ENCODE measurements at regions not wholly inside any gene's neighbourhood (a gene's known extent, or its start where the extent isn't known, plus 50 kb on each side); places are given as distances from the start of the nearest gene placed in this dataset.
A peak's percentile ranks its signal among the peaks of the same experiment; 100 is the strongest.

DNA sequence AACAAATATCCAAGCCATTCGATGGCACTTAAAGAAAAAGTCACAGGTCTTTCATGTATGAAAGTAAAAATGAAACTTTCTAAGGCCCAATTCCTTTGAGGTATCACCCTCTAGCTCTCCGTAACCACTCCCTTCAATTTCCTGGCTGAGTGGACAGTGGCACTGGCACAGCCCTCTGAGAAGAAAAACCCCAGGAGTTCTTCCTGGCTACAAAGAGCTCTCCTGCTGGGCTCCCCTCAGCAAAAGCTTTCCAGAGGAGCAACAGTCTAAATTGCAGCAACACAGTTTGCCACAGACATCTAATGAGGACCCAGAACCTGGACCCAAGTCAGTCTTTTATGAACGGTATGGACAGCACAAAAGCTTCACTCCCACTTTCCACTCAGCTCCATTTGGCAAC is 71.8 kb downstream of the FUNDC1 start:
- DNase-seq (ENCODE audit: low read depth in 3 of 3, low spot score in 2 of 3), result no peak

GRCh38 chrX:44462850-44463249 is 79.8 kb downstream of the FUNDC1 start:
- DNase-seq (ENCODE audit: low read depth in 3 of 3, low spot score in 2 of 3), result no peak

DNA sequence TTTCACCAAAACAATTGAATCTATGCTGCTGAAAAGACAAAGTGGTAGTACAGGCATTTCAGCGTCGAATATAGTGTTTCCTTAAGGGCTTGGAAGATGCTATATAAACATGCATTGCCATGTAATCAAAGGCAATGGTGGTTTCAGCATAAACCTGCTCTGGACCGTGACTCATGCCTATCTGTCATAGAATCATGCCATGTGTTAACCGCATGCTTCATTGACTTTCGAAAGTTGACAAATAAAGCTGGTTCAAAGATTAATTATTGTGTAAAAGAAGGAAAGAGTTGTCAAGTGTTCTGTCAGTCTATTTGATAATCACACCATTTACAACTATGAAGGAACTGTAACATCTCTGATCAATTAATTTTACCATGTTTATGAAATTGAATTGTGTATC is 83.2 kb downstream of the FUNDC1 start:
- no peak for DNase-seq (ENCODE audit: low read depth in 3 of 3, low spot score in 2 of 3)

- DNase-seq (ENCODE audit: low read depth in 3 of 3, low spot score in 2 of 3), result no peak
These were observed 86.0 kb downstream of the FUNDC1 start for GRCh38 chrX:44456685-44457084.

- DNase-seq (ENCODE audit: low read depth in 3 of 3, low spot score in 2 of 3), result no peak
These were observed 91.6 kb downstream of the FUNDC1 start for GRCh38 chrX:44451056-44451455.

GRCh38 chrX:44447214-44447613 is 95.4 kb downstream of the FUNDC1 start:
- DNase-seq (ENCODE audit: low read depth in 3 of 3, low spot score in 2 of 3), result no peak

GRCh38 chrX:44440006-44440405 is 96.5 kb upstream of the EFHC2 start:
- DNase-seq (ENCODE audit: low read depth in 3 of 3, low spot score in 2 of 3), result no peak

DNA sequence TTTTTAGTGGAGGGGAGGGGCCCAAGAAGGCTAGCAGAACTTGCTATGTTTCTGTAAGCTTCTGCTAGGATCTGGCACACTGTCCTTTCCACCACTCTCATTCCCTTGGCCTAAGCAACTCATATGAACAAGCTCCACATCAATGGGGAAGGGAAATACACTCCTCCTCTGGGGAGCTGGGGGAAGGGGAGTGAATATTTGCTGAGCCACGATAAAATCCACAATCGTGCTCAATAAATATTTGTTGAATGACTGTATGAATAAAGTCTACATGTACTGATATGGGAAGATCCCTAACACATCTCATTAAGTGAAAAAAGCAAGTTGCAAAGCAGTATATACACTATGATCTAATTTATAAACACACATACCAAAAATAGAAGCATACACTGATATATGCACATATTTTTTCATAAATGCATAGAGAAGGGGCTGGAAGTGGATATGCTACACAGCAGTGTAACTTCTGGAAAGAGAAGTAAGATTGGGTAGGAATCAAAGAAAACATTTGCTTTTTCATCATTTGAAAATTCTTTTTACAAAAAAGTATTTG is 95.8 kb upstream of the EFHC2 start:
- DNase-seq (ENCODE audit: low read depth in 3 of 3, low spot score in 2 of 3), result no peak

- no peak for DNase-seq (ENCODE audit: low read depth in 3 of 3, low spot score in 2 of 3)
These were observed 91.6 kb upstream of the EFHC2 start for GRCh38 chrX:44435047-44435446.

GRCh38 chrX:44433556-44433955 is 90.1 kb upstream of the EFHC2 start:
- DNase-seq (ENCODE audit: low read depth in 3 of 3, low spot score in 2 of 3), result no peak

- DNase-seq (ENCODE audit: low read depth in 3 of 3, low spot score in 2 of 3), result peak; percentile 12 to 53 (median 32)
These were observed 89.2 kb upstream of the EFHC2 start for GRCh38 chrX:44432641-44433040.

GRCh38 chrX:44431194-44431593 is 87.7 kb upstream of the EFHC2 start:
- DNase-seq (ENCODE audit: low read depth in 3 of 3, low spot score in 2 of 3), result no peak

DNA sequence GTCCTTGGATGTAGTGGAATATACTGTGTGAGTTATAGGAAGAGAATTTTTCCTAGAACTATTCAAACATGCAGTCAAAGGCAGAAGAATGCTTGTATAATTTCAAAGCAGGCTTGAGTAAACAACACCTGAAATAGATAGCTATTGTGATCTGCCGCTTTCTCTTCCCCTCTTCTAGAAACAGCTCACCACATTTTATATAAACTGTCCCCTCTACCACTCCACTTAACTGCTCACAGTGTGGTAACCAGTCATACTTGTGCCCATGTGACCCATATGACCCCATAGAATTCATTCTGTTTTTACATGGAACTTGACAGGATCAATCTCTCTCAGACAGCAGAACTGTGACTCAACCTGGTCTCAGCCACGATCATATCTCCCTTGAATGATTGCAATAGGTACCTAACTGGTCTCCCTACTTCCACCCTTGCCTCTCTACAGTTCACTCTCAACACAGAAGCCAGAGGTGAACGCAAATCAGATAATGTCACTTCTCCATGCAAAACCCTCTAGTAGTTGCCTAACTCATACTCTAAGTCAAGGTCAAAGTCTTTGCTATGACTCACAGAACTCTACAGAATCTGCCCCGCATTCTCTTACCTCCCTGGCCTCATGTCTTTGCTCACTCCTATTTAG is 85.6 kb upstream of the EFHC2 start:
- DNase-seq (ENCODE audit: low read depth in 3 of 3, low spot score in 2 of 3), result no peak

DNA sequence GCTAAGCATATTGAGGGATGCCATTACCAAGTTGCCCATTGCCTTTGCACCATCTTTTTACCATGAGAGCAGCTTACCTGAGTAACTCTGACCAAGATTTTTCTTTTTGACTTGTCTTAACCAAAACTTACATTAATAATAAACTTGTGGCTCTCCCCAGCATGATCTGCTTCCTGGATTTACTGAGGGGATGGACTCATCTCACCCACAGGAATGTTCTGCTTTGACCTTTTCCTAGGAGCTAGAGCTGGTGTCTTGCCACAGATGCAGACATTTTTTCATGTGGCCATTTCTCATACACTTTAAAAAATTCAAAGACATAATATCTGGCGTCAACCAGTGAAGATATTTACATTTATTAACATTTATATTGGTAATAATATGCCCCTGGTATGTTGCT is 79.2 kb upstream of the EFHC2 start:
- DNase-seq (ENCODE audit: low read depth in 3 of 3, low spot score in 2 of 3), result no peak

DNA sequence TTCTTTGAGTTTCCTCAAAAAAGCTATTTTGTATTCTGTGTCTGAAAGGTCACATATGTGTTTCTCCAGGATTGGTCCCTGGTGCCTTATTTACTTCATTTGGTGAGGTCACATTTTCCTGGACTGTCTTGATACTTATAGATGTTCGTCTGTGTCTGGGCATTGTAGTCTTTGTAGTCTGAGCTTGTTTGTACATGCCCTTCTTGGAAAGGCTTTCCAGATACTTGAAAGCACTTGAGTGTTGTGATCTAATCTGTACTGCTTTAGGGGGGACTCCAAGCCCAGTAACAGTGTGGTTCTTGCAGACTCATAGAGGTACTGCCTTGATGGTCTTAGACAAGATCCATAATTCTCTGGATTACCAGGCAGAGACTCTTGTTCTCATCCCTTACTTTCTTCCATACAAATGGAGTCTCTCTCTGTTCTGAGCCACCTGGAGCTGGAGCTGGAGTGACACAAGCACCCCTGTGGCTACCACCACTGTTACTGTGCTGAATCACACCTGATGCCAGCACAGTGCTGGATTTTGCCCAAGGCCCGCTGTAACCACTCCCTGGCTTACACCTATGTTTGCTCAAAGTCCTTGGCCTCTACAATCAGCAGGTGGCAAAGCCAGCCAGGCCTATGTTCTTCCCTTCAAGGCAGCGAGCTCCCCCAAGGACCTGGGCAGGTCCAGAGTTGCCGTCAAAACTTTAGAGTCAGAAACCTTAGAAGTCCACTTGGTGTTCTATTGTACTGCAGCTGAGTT is 72.3 kb upstream of the EFHC2 start:
- no peak for DNase-seq (ENCODE audit: low read depth in 3 of 3, low spot score in 2 of 3)

DNA sequence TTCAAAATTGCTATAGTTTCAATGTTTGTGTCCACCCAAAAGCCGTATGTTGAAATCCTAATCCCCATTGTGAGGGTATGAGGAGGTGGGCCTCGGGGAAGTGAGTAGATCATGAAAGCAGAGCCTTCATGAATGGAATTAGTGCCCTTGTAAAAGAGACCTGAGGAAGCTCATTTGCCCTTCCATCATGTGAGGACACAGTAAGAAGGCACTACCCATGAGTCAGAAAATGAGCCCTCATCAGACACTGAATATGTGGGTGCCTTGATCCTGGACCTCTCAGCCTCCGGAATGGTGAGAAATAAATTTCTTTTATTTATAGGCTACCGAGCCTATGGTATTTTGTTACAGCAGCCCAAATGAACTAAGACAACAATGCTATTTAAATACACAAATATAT is 57.7 kb upstream of the EFHC2 start:
- DNase-seq (ENCODE audit: low read depth in 3 of 3, low spot score in 2 of 3), result no peak

DNA sequence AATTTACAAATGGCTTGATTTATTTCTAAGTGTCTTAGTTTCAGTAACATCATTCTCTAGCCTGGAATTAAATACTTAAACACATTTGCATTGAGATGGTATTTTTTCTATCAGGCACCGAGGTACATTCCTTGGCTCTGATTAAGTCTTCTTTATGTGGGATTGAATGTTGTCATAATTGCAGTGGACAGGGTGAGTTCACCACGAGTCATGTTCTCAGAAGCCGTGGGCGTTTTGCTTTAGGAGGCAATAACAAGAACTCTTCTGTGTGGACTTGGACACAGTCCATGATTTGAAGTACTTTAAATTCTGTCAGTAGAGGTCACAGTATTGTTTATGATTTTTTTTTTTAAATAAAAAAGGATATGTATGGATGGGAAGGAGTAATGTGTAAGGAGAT is 57.1 kb upstream of the EFHC2 start:
- no peak for DNase-seq (ENCODE audit: low read depth in 3 of 3, low spot score in 2 of 3)

DNA sequence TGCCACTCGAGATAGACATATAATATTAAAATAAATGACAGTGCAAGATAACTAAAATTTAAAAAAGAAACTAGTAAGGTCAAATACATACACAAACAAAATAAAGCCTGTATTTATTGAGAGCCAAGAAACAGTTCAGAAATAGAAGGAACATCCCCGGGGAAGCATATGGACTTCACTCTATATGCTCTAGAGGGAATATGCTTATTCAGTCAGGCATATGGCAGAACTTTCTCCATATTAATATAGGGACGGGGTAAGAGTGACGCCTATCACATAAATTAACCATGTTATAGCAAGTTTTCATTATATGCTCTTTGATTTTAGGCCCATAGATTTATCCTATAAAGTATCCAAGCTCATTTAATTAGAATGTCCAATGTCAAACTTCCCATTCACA is 56.7 kb upstream of the EFHC2 start:
- no peak for DNase-seq (ENCODE audit: low read depth in 3 of 3, low spot score in 2 of 3)

Measured in right renal cortex interstitium (tissue), 3 donors.